Amniotic epithelial cell (primary cell): ENCODE measurements at regions not wholly inside any gene's neighbourhood (a gene's known extent, or its start where the extent isn't known, plus 50 kb on each side); places are given as distances from the start of the nearest gene placed in this dataset.

Experiments
- DNase-seq: peaks from one replicate; pipeline ENCODE4 v3.0.0-alpha.2; 2010; ENCODE audit warnings: low read depth

DNA sequence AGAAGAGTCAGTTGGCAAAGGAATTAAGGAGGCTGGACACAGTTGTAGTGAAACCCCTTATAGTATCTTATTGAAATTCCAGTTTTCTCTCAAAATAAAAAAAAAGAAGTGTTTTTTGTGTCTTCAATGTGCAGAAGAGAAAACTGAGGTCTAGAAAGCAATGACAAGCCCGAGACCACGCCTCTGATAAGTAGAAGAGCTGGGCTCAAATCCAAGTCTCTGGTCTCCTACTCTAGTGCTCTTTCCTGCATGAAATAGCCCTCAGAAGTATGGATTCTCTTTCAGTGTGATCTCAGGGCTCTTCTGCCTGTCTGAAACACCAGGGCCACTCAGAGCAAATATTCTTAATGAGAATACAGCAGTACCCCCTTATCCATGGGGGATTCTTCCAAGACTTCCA, 200.9 kb downstream of the KIF18A start:
- DNase-seq: no peak

GRCh38 chr11:27904358-27905055, 203.4 kb downstream of the KIF18A start:
- peak; percentile 63 for DNase-seq

DNA sequence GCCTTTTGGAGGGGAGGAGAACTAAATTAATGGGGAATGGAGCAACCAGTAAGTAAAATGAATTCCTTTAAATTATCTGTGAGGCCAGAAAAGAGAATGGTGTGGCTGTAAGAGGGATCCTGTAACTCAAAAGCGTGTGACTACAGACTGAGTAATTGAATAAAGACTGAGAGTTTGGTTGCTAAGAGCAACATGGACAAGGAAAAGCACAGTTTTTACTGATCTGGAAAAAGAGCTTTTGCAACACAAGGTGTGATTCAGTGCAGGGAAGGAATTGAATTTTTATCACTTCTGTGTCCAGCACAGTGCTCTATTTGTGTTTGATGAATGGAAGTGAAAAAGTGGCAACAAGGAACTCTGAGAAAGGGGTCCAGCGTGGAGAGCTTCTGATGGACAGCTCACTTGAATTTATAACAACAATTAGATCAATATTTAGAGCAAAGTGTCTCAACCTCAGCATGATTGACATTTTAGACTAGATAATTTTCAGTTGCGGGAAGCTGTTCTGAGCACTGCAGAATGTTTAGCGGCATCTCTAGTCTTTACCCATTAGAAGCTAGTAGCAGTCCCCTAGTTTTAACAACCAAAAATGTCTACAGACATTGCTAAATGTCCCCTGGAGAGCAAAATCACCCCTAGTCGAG, 202.8 kb upstream of the BDNF start:
- DNase-seq: peak; percentile 65

- DNase-seq: no peak
Measured at GRCh38 chr11:27898166-27898565, 197.9 kb upstream of the BDNF start.

- no peak for DNase-seq
Measured at GRCh38 chr11:27896096-27896495, 195.8 kb upstream of the BDNF start.

GRCh38 chr11:27894552-27894951, 194.3 kb upstream of the BDNF start:
- DNase-seq: no peak

DNA sequence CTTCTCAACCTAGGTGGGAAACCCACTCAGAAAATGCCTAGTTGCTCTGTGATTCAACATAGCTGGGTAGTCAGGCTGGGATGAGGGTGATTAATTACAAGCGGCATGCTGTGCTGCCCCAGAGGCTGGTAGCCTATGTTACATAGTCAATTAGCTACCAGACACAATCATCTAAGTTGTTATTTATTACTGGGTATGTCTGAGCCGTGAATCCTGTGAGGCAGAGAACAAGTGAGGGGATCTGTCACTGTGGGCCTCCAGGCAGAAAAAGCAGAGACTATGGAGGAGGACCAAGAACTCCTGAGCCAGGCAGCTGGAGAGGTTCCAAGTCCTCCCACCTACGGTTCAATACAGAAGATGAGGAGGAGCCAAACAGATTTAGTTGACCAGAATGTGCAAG, 186.6 kb upstream of the BDNF start:
- DNase-seq: no peak

DNA sequence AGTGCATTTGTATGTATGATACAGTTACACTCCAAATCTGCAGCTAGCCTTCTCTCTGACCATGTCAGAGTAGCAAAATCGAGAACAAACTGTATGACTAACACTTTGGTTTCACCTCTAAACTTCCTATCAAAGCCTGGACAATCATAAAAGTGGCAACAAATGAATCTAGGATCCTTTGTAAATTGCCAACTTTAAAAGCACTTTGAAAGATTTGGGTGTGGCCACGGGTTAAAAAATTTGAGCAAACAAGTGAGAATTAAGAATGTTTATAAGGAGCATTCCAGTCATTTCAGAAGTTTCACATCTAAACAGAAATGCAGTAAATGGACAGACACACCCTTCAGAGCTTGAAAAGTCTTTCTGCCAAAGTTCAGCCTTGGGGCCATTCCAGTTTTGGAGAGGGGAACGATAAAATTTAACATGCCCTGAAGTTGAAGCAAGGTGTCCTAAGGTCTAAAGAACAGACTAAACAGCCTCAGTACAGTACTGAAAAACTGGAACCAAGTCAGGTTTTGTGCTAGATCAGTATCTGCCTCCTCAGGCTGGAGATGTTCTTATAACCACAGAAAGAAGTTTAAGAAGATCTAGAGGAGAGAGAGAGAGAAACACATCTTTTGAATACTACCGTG, 181.9 kb upstream of the BDNF start:
- no peak for DNase-seq

- no peak for DNase-seq
Measured at GRCh38 chr11:27875831-27876775, 175.8 kb upstream of the BDNF start.

DNA sequence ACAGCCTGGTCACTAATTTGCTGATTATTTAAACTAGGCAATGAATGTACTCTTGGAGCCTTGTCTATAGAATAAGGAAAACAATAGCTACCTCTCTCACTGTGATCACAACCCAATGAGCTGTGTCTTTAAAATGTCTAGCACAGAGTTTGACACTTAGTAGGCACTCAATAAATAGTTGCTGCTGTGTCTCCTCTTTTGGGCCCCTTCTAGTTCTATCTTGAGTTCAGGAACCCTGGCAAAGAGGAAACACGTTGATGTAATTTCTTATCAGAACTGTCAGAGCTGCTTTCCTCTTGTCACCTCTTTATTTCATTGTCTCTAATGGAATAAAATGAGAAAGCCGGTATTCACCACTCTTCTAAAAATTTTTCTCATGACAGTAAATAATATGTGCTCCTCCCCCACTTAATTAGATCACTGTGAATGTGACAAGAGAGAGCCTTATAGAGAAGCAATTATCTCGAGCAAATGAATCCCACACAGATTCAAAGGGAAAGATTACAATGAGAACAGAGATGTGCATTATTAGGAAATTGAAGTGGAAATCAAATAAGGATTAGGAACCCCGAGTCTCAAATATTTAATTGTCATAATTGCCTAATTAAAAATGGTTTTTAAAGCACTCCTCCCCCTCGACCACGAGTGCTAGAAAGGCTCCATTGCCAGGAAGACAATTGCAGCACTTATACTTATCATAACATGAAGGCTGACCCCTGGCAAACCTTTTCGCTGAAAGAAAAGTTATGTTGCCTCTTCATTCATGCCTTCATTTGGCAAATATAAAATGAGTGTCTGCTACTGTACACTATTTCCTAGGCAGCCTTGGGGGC, 175.0 kb upstream of the BDNF start:
- DNase-seq: no peak

DNA sequence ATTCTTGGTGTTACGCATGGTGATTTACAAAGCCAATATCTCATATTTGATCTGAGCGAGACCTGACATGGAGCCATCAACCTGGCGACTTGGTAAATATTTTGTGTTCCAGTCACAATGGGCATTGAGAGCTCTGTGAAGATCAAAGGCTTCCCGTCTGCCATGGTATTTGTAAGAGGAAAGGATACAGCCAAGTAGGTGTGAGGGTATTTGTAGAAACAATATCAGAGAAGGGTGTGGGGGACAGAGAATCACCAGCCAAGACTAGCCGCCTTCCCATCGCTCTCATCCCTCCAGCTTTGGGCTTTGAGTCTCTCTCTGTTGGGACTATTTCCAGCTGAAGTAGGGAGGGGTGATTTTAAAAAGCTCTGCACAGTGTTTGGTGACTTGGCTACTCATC, 173.4 kb upstream of the BDNF start:
- DNase-seq: no peak

DNA sequence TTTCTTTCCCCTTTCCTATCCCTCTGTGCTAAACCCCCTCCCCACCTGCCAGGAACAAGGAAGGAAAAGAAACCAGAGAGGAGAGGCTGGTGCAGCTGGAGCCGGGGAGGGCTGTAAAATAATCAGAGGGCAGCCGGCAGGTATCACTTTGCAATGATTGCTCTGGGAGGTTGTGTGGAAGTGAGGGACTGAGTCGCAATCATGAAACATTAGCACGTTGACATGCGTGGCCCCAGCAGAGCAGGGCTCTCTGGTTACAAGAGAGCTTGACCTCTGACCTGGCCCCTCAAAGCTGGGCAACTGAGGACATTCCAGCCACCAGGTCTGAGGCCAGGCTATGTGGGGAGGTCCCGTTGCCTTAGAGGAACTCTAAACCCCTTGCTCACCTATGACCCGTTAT, 170.8 kb upstream of the BDNF start:
- DNase-seq: no peak

GRCh38 chr11:27869701-27870100, 169.4 kb upstream of the BDNF start:
- no peak for DNase-seq

DNA sequence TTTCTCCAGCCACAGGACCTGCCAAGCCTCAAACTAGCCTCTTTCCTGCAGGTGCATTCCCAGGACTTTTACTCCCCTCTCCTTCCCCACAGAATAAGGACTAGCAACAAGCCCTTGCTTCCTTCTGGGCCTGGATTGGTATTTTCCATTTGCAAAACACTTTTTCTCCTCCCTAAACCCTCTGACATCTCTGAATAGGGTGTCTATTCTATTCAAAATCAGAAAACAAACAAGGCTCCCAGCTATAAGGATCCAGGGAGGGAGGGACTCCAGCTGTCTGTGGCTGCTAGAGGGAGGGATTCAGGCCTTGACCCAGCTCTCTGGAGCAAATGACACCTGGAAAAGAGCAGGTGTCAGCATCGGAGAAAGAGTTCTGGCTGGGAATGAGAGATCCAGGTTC, 168.5 kb upstream of the BDNF start:
- DNase-seq: no peak

- DNase-seq: peak; percentile 66
Measured at GRCh38 chr11:27868226-27868625, 168.0 kb upstream of the BDNF start.

GRCh38 chr11:27865105-27865504, 164.8 kb upstream of the BDNF start:
- DNase-seq: no peak

GRCh38 chr11:27864611-27865010, 164.4 kb upstream of the BDNF start:
- DNase-seq: no peak

- no peak for DNase-seq
Measured at GRCh38 chr11:27864091-27864491, 163.8 kb upstream of the BDNF start.

- no peak for DNase-seq
Measured at GRCh38 chr11:27863637-27864036, 163.4 kb upstream of the BDNF start.

DNA sequence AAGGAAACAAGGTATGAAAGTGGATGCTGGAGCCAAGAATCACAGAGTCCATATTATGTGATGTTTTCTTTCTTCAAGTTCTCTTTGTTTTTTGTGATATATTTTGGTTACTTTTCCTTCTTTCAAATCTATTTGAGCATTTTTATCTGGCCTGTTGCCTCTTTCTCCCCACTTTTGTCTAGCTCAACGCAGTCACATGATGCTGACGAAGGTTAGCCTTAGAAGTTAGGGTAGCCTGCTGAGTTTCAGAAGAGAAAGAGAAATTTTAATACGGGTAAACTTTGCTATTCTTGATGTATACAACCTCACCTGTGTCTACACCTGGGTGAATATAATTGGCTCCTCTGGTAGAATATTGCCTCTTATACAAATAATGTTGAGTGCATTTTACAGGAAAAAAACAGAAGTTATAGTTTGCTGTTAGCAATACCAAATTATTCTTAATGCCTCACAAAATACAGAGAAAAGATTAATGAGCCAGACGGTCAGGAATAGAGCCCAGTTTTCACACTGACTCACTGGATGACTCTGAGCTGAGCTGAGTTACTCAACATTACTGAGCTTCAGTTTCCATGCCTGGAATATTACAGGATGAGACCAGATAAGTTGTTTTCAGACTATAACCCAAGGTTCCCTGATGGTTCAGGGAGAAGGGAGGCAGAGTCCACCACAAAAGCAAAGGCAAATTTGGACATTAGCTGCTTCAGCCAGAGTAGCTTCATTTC, 161.6 kb upstream of the BDNF start:
- peak; percentile 96 for DNase-seq

DNA sequence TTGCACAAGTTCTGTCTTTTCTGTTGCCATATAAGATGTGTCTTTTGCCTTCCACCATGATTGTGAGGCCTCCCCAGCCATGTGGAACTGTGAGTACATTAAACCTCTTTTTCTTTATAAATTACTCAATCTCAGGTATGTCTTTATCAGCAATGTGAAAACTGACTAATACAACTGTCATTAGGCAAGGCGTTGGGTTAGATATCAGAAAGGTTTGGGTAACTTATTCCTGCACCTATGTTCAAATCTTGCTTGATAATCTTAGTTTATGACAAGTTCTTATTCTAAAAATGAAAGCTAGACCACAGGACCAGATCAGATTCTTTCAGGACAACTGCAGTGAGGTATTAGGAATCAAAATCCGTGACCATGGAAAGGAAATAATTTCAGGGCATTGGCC, 160.6 kb upstream of the BDNF start:
- no peak for DNase-seq
